ENCODE measurements at regions not wholly inside any gene's neighbourhood (a gene's known extent, or its start where the extent isn't known, plus 50 kb on each side); places are given as distances from the start of the nearest gene placed in this dataset.

DNA sequence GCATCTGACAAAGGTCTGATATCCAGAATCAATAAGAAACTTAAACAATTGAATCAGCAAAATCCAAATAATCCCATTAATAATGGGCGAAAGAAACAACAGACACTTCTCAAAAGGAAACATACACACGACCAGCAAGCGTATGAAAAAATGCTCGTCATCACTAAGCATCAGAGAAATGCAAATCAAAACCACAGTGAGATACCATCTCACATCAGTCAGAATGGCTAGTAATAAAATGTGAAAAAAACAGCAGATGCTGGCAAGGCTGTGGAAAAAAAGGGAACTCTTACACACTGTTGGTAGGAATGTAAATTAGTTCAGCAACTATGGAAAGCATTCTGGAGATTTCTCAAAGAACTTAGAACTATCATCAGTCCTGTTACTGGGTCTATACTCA, 496.7 kb downstream of the SH2D4B start:
- Histone ChIP-seq H3K36me3 (replicated peaks in 1 of 2; ENCODE audit: control insufficient read depth in 1 of 2, insufficient read depth in 2 of 2, low read length in 2 of 2) (no peaks in the 10 kb centered on the region), H3K4me1 (ENCODE audit: insufficient read depth, low read length) (no peaks in the 10 kb centered on the region), H3K79me2 (ENCODE audit: insufficient read depth, low read length) (no peaks in the 10 kb centered on the region), H4K20me1 (ENCODE audit: insufficient read depth, low read length) (no peaks in the 10 kb centered on the region), H3K27me3 (ENCODE audit: control insufficient read depth in 1 of 2, insufficient read depth in 2 of 2, low read length in 2 of 2) (no peaks in the 10 kb centered on the region; a peak in 1 of 5 replicates), H3K27ac (ENCODE audit: extremely low read length, insufficient read depth, low read length) (no peak overlapping the region), H3K9ac (ENCODE audit: insufficient read depth, low read depth, low read length) (no peak overlapping the region), H3K9me3 (ENCODE audit: low read length) (peaks cover 7% of the 10 kb centered on the region; the same call in 1 of the 2 replicates), H3K4me3 (replicated peaks in 1 of 3; ENCODE audit: insufficient read depth in 1 of 3, low read depth in 2 of 3, low read length in 3 of 3) (no peak overlapping the region), H2AFZ (ENCODE audit: low read length) (no peak overlapping the region), H3K4me2 (ENCODE audit: low read depth, low read length) (no peak overlapping the region)
- FAIRE-seq (no peak), ATAC-seq (no peak), DNase-seq (ENCODE audit: low spot score) (no peak)
- BruUV-seq (replicated peaks) = no TSS peak
- POLR2A ChIA-PET = no interaction called here
- CTCF ChIA-PET (ENCODE audit: low intra/inter-chr PET ratio, low total read pairs) = no interaction called here
- intact Hi-C loops (cut with micrococcal nuclease; ENCODE audit: unreplicated experiment) (no loop called here), in situ Hi-C loops (cut with HindIII; ENCODE audit: extremely low pct_ligation_motif_present, low pct_unique_long_range_greater_than_20kb) (no loop called here)
- TF ChIP-seq ATF7-NPFF (CRISPR knock-in tag; IDR thresholded peaks at IDR 0.05; ENCODE audit: low read depth) (no peak), ZBTB7A (CRISPR knock-in tag; IDR thresholded peaks at IDR 0.05) (no peak), YY1 (IDR thresholded peaks at IDR 0.05; ENCODE audit: insufficient read depth, insufficient replicate concordance, low read depth, low read length) (no peak), SP2 (CRISPR knock-in tag; IDR thresholded peaks at IDR 0.05) (no peak), ATAD3A (CRISPR knock-in tag; IDR thresholded peaks at IDR 0.05) (no peak), ZNF839 (CRISPR knock-in tag; IDR thresholded peaks at IDR 0.05; ENCODE audit: borderline replicate concordance) (no peak), ZC3H13 (CRISPR knock-in tag; IDR thresholded peaks at IDR 0.05) (no peak), ZNF674 (CRISPR knock-in tag; IDR thresholded peaks at IDR 0.05; ENCODE audit: low read depth) (no peak), ZFP41 (CRISPR knock-in tag; IDR thresholded peaks at IDR 0.05; ENCODE audit: borderline replicate concordance) (no peak), ZNF263 (CRISPR knock-in tag; IDR thresholded peaks at IDR 0.05) (no peak)
- TF ChIP-seq, protein P1, sequence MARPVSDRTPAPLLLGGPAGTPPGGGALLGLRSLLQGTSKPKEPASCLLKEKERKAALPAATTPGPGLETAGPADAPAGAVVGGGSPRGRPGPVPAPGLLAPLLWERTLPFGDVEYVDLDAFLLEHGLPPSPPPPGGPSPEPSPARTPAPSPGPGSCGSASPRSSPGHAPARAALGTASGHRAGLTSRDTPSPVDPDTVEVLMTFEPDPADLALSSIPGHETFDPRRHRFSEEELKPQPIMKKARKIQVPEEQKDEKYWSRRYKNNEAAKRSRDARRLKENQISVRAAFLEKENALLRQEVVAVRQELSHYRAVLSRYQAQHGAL (CRISPR knock-in tag; IDR thresholded peaks at IDR 0.05; ENCODE audit: not compliant biosample characterization) = no peak
- TF ChIP-seq, protein P2, sequence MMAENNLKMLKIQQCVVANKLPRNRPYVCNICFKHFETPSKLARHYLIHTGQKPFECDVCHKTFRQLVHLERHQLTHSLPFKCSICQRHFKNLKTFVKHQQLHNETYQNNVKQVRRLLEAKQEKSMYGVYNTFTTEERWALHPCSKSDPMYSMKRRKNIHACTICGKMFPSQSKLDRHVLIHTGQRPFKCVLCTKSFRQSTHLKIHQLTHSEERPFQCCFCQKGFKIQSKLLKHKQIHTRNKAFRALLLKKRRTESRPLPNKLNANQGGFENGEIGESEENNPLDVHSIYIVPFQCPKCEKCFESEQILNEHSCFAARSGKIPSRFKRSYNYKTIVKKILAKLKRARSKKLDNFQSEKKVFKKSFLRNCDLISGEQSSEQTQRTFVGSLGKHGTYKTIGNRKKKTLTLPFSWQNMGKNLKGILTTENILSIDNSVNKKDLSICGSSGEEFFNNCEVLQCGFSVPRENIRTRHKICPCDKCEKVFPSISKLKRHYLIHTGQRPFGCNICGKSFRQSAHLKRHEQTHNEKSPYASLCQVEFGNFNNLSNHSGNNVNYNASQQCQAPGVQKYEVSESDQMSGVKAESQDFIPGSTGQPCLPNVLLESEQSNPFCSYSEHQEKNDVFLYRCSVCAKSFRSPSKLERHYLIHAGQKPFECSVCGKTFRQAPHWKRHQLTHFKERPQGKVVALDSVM (CRISPR knock-in tag; IDR thresholded peaks at IDR 0.05) = no peak
- WGBS (ENCODE audit: low lambda C conversion rate) = 0% methylated on average over 4 of the region's 4 CpGs

Data from HepG2 (cell line).